CD8-positive, alpha-beta memory T cell (primary cell): ENCODE measurements at regions not wholly inside any gene's neighbourhood (a gene's known extent, or its start where the extent isn't known, plus 50 kb on each side); places are given as distances from the start of the nearest gene placed in this dataset.

Source experiments
- CTCF ChIA-PET: fragments of 350-600 bp; sonication (Branson Sonifier 250); formaldehyde crosslinking; loops from one replicate; lab custom pipeline; 2021; ENCODE audit warnings: antibody characterized with exemption; lab: Charles Lee
- POLR2A ChIA-PET: fragments of 350-600 bp; sonication (Branson Sonifier 250); formaldehyde crosslinking; loops from one replicate; lab custom pipeline; 2021; ENCODE audit warnings: antibody characterized with exemption; lab: Charles Lee
- DNase-seq, 5 donors: peaks; one replicate each; pipeline versions ENCODE4 v3.0.0 to v3.0.0-alpha.2; 2020 to 2022; ENCODE audit warnings: mixed read lengths in 1 of 5
- H3K27ac ChIP-seq: one replicate; pipeline ENCODE4 v1.7.0; 2013; ENCODE audit warnings: low read depth, mild to moderate bottlenecking, low read length, moderate library complexity
- H3K27me3 ChIP-seq: 2 replicates; pipeline ENCODE4 v1.7.0; 2013; ENCODE audit warnings: low read length, mild to moderate bottlenecking; ENCODE audit not compliant: insufficient read depth, poor library complexity, severe bottlenecking
- H3K36me3 ChIP-seq: 2 replicates; pipeline ENCODE4 v1.7.0; 2013; ENCODE audit warnings: mild to moderate bottlenecking, low read length, moderate library complexity; ENCODE audit not compliant: insufficient read depth
- H3K4me1 ChIP-seq: 2 replicates; pipeline ENCODE4 v1.7.0; 2013; ENCODE audit warnings: mild to moderate bottlenecking, low read length, moderate library complexity; ENCODE audit not compliant: insufficient read depth
- H3K4me3 ChIP-seq: 2 replicates; pipeline ENCODE4 v1.7.0; 2013; ENCODE audit warnings: mild to moderate bottlenecking, low read length
- H3K9me3 ChIP-seq: 2 replicates; pipeline ENCODE4 v1.7.0; 2013; ENCODE audit warnings: mild to moderate bottlenecking, low read length
- H3K27ac Mint-ChIP-seq, 8 donors: one replicate each; pipeline ENCODE4 v1.8.0; 2020 to 2021; ENCODE audit warnings: mixed read lengths in 8 of 8, mild to moderate bottlenecking in 6 of 8, inconsistent platforms in 3 of 8, moderate library complexity in 3 of 8
- H3K27me3 Mint-ChIP-seq, 2 donors: one replicate each; pipeline ENCODE4 v1.8.0; 2020 to 2021; ENCODE audit warnings: mixed read lengths in 2 of 2, mild to moderate bottlenecking in 1 of 2, moderate library complexity in 1 of 2
- H3K36me3 Mint-ChIP-seq, 3 donors: one replicate each; pipeline ENCODE4 v1.8.0; 2020 to 2021; ENCODE audit warnings: mixed read lengths in 3 of 3, inconsistent platforms in 1 of 3, mild to moderate bottlenecking in 1 of 3
- H3K4me1 Mint-ChIP-seq, 3 donors: one replicate each; pipeline ENCODE4 v1.8.0; 2020 to 2021; ENCODE audit warnings: mixed read lengths in 3 of 3, inconsistent platforms in 1 of 3, mild to moderate bottlenecking in 1 of 3
- H3K4me3 Mint-ChIP-seq, 7 donors: one replicate each; pipeline ENCODE4 v1.8.0; 2020 to 2021; ENCODE audit warnings: mixed read lengths in 7 of 7, mild to moderate bottlenecking in 6 of 7, moderate library complexity in 4 of 7, inconsistent platforms in 2 of 7
- H3K9me3 Mint-ChIP-seq, 5 donors: one replicate each; pipeline ENCODE4 v1.8.0; 2020 to 2022; ENCODE audit warnings: mixed read lengths in 5 of 5, mild to moderate bottlenecking in 3 of 5, moderate library complexity in 2 of 5, inconsistent platforms in 1 of 5

DNA sequence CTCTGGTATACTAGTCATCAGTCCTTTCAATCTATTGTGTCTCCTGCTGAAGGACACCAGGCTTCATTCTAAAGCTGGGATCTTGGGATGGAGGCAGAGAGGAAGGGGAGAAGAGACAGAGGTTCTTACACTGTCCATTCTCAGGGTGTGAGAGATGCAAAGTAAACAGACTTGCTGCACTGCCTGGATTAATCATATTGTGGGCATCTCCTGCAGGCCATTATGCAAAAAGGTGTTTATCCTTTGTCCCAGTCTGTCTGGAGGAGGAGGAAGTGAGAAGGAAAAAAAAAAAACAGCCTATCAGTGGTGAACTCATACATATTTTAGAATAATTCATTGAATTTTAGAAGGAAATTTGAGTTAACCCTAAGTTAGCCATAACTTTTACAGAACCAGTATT, 92.9 kb upstream of the TNPO1 start:
- Mint-ChIP-seq H3K27me3 (peaks cover 21 to 33% of the 10 kb centered on the region in 2 donors), H3K27ac (no peak overlapping the region), H3K4me1 (no peaks in the 10 kb centered on the region), H3K36me3 (no peaks in the 10 kb centered on the region), H3K4me3 (no peak overlapping the region), H3K9me3 (peaks cover 0 to 2% (median 0%) of the 10 kb centered on the region in 5 donors)
- no peaks in the 10 kb centered on the region for H3K4me1 ChIP-seq
- CTCF ChIA-PET: no interaction called here
- H3K36me3 ChIP-seq: no peaks in the 10 kb centered on the region
- POLR2A ChIA-PET: no interaction called here
- H3K27ac ChIP-seq: no peak overlapping the region
- H3K27me3 ChIP-seq: no peaks in the 10 kb centered on the region
- H3K4me3 ChIP-seq: no peak overlapping the region
- no peaks in the 10 kb centered on the region for H3K9me3 ChIP-seq
- DNase-seq: no peak

DNA sequence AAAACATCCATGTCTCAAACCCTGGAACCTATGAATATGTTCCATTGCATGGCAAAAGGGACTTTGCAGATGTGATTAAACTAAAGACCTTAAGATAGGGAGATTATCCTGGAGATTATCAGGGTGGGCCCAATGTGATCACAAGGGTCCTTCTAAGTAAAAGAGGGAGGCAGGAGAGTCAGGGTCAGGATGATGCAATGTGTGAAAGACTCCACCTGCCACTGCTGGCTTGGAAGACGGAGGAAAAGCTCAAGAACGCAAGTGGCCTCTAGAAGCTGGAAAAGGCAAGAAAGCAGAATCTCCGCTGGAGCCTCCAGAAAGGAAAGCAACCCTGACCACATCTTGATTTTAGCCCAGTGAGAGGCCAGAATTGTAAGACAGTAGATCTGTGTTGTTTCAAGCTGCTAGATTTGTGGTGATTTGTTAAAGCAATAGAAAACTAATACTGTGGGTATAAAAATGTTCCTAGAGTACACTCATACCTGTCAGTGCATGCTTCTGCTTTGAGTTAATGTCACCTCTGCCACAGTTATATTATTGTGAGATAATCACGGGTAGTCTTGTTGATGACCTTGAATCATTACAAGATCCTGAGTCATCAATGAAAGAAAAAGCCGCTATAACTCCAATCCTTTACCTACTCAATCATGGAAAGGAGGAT, 93.5 kb upstream of the TNPO1 start:
- Histone ChIP-seq H3K36me3 (no peaks in the 10 kb centered on the region), H3K9me3 (no peaks in the 10 kb centered on the region), H3K4me3 (no peak overlapping the region), H3K27me3 (no peaks in the 10 kb centered on the region), H3K27ac (no peak overlapping the region), H3K4me1 (no peaks in the 10 kb centered on the region)
- no peak for DNase-seq
- CTCF ChIA-PET: no interaction called here
- Mint-ChIP-seq H3K36me3 (no peaks in the 10 kb centered on the region), H3K4me1 (no peaks in the 10 kb centered on the region), H3K9me3 (peaks cover 0 to 2% (median 0%) of the 10 kb centered on the region in 5 donors), H3K27me3 (peaks cover 21 to 33% of the 10 kb centered on the region in 2 donors), H3K4me3 (no peak overlapping the region), H3K27ac (no peak overlapping the region)
- POLR2A ChIA-PET: no interaction called here

DNA sequence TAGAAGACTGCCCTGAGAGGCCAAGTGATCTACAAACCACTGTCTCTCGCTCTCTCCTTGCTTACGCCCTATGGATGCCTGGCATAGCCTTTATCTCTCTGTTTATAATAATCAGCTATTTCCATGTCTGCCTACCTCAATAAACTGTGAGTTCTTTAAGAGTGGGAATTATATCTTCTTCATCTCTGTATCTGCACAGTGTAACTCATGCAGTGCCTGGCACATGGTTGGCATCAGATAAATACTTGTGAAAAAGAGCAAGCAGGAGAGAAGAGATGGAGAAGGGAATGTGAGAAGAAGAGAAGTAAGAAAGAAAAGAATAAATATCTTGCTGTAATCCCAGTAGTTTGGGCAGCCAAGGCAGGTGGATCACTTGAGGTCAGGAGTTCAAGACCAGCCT, 94.6 kb upstream of the TNPO1 start:
- Mint-ChIP-seq H3K4me1 (no peaks in the 10 kb centered on the region), H3K36me3 (no peaks in the 10 kb centered on the region), H3K27me3 (peaks cover 18 to 29% of the 10 kb centered on the region in 2 donors), H3K27ac (no peak overlapping the region), H3K9me3 (peaks cover 0 to 2% (median 0%) of the 10 kb centered on the region in 5 donors), H3K4me3 (no peak overlapping the region)
- no peaks in the 10 kb centered on the region for H3K36me3 ChIP-seq
- ChIA-PET POLR2A (no interaction called here), CTCF (no interaction called here)
- H3K27ac ChIP-seq: no peak overlapping the region
- no peak for DNase-seq
- H3K4me3 ChIP-seq: no peak overlapping the region
- no peaks in the 10 kb centered on the region for H3K4me1 ChIP-seq
- H3K27me3 ChIP-seq: no peaks in the 10 kb centered on the region
- H3K9me3 ChIP-seq: no peaks in the 10 kb centered on the region

DNA sequence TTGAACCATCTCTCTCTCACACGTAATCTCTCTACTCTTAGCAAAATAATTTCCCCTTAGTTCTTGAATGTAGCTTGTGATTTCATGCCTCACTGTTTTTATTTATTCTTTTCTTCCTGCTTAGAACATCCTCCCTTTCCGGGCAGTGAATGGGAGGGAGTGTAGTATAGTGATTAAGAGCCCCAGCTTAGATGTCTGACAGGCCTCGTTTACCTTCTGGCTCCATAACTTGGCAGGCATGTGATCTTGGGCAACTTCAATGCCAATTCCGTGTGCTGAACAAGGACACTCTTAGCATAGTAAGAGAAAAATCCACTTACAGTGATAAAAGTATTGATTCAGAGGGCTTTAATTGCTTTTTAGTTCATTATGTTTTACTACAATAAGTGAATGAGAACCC, 96.3 kb upstream of the TNPO1 start:
- ChIA-PET POLR2A (no interaction called here), CTCF (no interaction called here)
- Mint-ChIP-seq H3K4me1 (no peaks in the 10 kb centered on the region), H3K36me3 (no peaks in the 10 kb centered on the region), H3K9me3 (peaks cover 0 to 2% (median 0%) of the 10 kb centered on the region in 5 donors), H3K27ac (peak overlapping the region in 1 of 8 donors; percentile 28), H3K4me3 (no peak overlapping the region), H3K27me3 (peaks cover 20 to 26% of the 10 kb centered on the region in 2 donors)
- Histone ChIP-seq H3K27ac (no peak overlapping the region), H3K4me3 (no peak overlapping the region), H3K27me3 (no peaks in the 10 kb centered on the region), H3K4me1 (no peaks in the 10 kb centered on the region), H3K36me3 (no peaks in the 10 kb centered on the region), H3K9me3 (no peaks in the 10 kb centered on the region)
- DNase-seq: no peak

DNA sequence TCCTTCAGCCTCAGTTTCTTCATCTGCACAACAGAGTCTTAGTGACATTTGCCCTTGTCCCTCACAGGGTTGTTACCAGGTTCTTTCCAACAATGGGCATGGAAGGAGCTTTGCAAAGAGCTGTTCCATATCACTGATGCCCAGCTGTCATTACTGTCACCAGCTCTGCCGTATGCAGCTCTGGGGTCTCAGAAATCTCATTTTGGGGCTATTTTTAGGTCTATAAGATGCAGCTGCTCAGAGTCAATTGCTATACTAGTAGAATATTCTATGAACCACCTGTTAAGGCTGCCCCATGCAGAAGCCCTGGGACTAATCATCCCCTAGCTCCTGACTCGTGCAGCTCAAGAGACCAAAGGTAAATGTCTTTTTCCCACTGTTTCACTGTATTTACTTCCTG, 105.1 kb upstream of the TNPO1 start:
- no peaks in the 10 kb centered on the region for H3K9me3 ChIP-seq
- H3K27ac ChIP-seq: no peak overlapping the region
- Mint-ChIP-seq H3K4me1 (no peaks in the 10 kb centered on the region), H3K9me3 (no peaks in the 10 kb centered on the region), H3K27me3 (peaks cover 4 to 39% of the 10 kb centered on the region in 2 donors), H3K36me3 (no peaks in the 10 kb centered on the region), H3K27ac (peak overlapping the region in 1 of 8 donors; percentile 29), H3K4me3 (no peak overlapping the region)
- no peaks in the 10 kb centered on the region for H3K27me3 ChIP-seq
- DNase-seq: no peak
- H3K4me1 ChIP-seq: no peaks in the 10 kb centered on the region
- no peak overlapping the region for H3K4me3 ChIP-seq
- ChIA-PET POLR2A (no interaction called here), CTCF (no interaction called here)
- H3K36me3 ChIP-seq: no peaks in the 10 kb centered on the region

DNA sequence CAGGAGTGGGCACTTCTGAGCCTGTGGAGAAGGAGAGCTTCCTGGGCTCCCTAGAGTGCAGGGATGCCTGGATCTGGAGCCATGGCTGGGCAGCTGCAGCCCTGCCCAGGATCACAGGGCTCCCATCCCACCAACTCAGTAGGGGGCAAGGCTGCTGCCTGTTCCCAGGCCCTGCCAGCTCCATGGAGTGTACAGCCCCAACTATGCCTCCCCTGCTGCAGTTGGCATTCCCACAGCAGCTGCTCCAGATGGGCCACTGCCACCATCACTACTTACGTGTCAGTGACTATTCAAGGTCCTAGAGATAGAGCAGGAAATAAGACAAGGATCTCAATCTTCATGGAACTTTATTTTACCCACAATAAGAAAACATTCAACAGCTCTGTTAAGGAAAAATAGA, 107.1 kb upstream of the TNPO1 start:
- H3K4me1 Mint-ChIP-seq: no peaks in the 10 kb centered on the region
- no peaks in the 10 kb centered on the region for H3K4me1 ChIP-seq
- no peak overlapping the region for H3K27ac ChIP-seq
- no peak overlapping the region for H3K4me3 Mint-ChIP-seq
- H3K9me3 ChIP-seq: no peaks in the 10 kb centered on the region
- H3K27ac Mint-ChIP-seq: no peak overlapping the region
- H3K27me3 ChIP-seq: no peaks in the 10 kb centered on the region
- peaks cover 2 to 52% of the 10 kb centered on the region in 2 donors for H3K27me3 Mint-ChIP-seq
- no peaks in the 10 kb centered on the region for H3K36me3 ChIP-seq
- CTCF ChIA-PET: no interaction called here
- H3K9me3 Mint-ChIP-seq: no peaks in the 10 kb centered on the region
- POLR2A ChIA-PET: no interaction called here
- no peak for DNase-seq
- H3K36me3 Mint-ChIP-seq: no peaks in the 10 kb centered on the region
- no peak overlapping the region for H3K4me3 ChIP-seq

DNA sequence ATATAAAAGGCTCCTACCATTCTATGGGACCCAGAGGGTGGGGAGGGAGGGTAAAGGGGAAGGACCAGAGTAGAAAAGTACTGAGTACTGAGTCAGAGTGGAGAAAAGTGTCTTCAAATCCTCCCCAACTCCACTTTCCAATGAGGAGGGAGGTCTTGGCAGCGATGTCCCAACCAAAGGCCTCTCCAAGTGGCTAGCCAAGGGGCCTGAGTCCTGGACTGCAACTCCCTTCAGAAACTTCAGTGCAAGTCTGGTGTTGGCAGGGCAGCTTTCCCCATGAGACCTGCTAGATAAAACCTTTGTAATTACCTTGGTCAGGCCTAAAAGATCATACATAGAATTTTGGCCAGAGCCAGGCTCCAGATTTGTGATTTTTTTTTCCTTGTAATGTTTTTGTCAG, 111.3 kb upstream of the TNPO1 start:
- Mint-ChIP-seq H3K4me1 (no peaks in the 10 kb centered on the region), H3K36me3 (no peaks in the 10 kb centered on the region), H3K27ac (no peak overlapping the region), H3K4me3 (no peak overlapping the region), H3K9me3 (peaks cover 0 to 2% (median 0%) of the 10 kb centered on the region in 5 donors), H3K27me3 (peaks cover 5 to 42% of the 10 kb centered on the region in 2 donors)
- Histone ChIP-seq H3K36me3 (no peaks in the 10 kb centered on the region), H3K27me3 (no peaks in the 10 kb centered on the region), H3K27ac (no peak overlapping the region), H3K4me1 (no peaks in the 10 kb centered on the region), H3K9me3 (no peaks in the 10 kb centered on the region), H3K4me3 (no peak overlapping the region)
- ChIA-PET CTCF (no interaction called here), POLR2A (no interaction called here)
- DNase-seq: no peak

DNA sequence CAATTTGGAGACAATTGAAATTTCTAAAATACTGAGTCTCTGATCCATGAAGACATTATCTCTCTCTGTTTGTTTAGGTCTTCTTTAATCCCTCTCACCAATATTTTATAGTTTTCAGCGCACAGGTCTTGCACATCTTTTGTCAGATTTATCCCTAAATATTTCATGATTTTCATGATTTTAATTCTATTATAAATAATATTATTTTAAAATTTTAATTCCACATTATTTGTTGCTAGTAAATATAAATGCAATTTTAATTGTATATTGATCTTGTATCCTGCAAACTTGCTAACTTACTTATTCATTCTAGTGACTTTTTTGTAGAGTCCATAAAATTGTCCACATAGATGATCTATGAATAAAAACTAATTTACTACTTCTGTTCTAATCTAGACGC, 112.6 kb upstream of the TNPO1 start:
- no peak overlapping the region for H3K4me3 Mint-ChIP-seq
- Histone ChIP-seq H3K4me3 (no peak overlapping the region), H3K36me3 (no peaks in the 10 kb centered on the region), H3K27me3 (no peaks in the 10 kb centered on the region), H3K9me3 (no peaks in the 10 kb centered on the region), H3K27ac (no peak overlapping the region), H3K4me1 (no peaks in the 10 kb centered on the region)
- ChIA-PET POLR2A (no interaction called here), CTCF (no interaction called here)
- DNase-seq: no peak
- H3K9me3 Mint-ChIP-seq: peaks cover 0 to 2% (median 0%) of the 10 kb centered on the region in 5 donors
- H3K27me3 Mint-ChIP-seq: peaks cover 5 to 32% of the 10 kb centered on the region in 2 donors
- H3K27ac Mint-ChIP-seq: no peak overlapping the region
- no peaks in the 10 kb centered on the region for H3K36me3 Mint-ChIP-seq
- no peaks in the 10 kb centered on the region for H3K4me1 Mint-ChIP-seq
